WTC11 (cell line): ENCODE measurements at regions not wholly inside any gene's neighbourhood (a gene's known extent, or its start where the extent isn't known, plus 50 kb on each side); places are given as distances from the start of the nearest gene placed in this dataset.

Experiments used
- ATAC-seq: fragments of 200-7000 bp; cut with Tn5 transposase; 2 replicates; pipeline ENCODE4 v1.10.0; 2021; ENCODE audit warnings: mild to moderate bottlenecking, moderate library complexity
- CTCF ChIA-PET: fragments of 300-600 bp; sonication (Branson Sonifier 250); formaldehyde crosslinking; loops from one replicate; lab custom pipeline; 2021; ENCODE audit warnings: antibody characterized with exemption; lab: Charles Lee
- POLR2A ChIA-PET: fragments of 350-600 bp; sonication (Branson Sonifier 250); formaldehyde crosslinking; loops from one replicate; lab custom pipeline; 2021; ENCODE audit warnings: antibody characterized with exemption; lab: Charles Lee
- DNase-seq: peaks from one replicate; pipeline ENCODE4 v3.0.0; 2021; ENCODE audit warnings: low spot score
- H3K27ac Mint-ChIP-seq: 2 replicates; pipeline ENCODE4 v1.8.0; 2021; ENCODE audit warnings: mixed read lengths
- H3K27me3 Mint-ChIP-seq: 2 replicates; pipeline ENCODE4 v1.8.0; 2021; ENCODE audit warnings: low read depth, mild to moderate bottlenecking, moderate library complexity, mixed read lengths
- H3K36me3 Mint-ChIP-seq: 2 replicates; pipeline ENCODE4 v1.8.0; 2021; ENCODE audit warnings: mixed read lengths
- H3K4me1 Mint-ChIP-seq: 2 replicates; pipeline ENCODE4 v1.8.0; 2022; ENCODE audit warnings: mixed read lengths
- H3K4me3 Mint-ChIP-seq: 2 replicates; pipeline ENCODE4 v1.8.0; 2021; ENCODE audit warnings: mild to moderate bottlenecking, moderate library complexity, mixed read lengths
- H3K9me3 Mint-ChIP-seq: 2 replicates; pipeline ENCODE4 v1.8.0; 2021; ENCODE audit warnings: mixed read lengths
- ATF1 ChIP-seq: sonication (generic); formaldehyde crosslinking; IDR thresholded peaks from 2 replicates; pipeline ENCODE4 v1.8.1; 2023; ENCODE audit warnings: mild to moderate bottlenecking, moderate library complexity, missing genetic modification reagents
- CREM ChIP-seq: sonication (generic); formaldehyde crosslinking; IDR thresholded peaks from 2 replicates; pipeline ENCODE4 v1.8.1; 2022; ENCODE audit warnings: mild to moderate bottlenecking, missing genetic modification reagents, moderate library complexity
- CTCF ChIP-seq: fragments of 200-600 bp; IDR thresholded peaks from 2 replicates; pipeline ENCODE4 v1.8.0; 2022; ENCODE audit warnings: antibody characterized with exemption
- FOXJ3 ChIP-seq: sonication (generic); formaldehyde crosslinking; IDR thresholded peaks from 2 replicates; pipeline ENCODE4 v1.9.0; 2021; ENCODE audit warnings: missing genetic modification reagents, mild to moderate bottlenecking, borderline replicate concordance
- GABPB1 ChIP-seq: sonication (generic); formaldehyde crosslinking; IDR thresholded peaks from 2 replicates; pipeline ENCODE4 v1.8.1; 2023; ENCODE audit warnings: mild to moderate bottlenecking, missing genetic modification reagents
- GTF2I ChIP-seq: fragments of 250-450 bp; sonication (Bioruptor Pico); conservative IDR thresholded peaks from 2 replicates; pipeline ENCODE4 v1.4.0; 2021; ENCODE audit warnings: mild to moderate bottlenecking
- MXD4 ChIP-seq: fragments of 250-450 bp; sonication (Bioruptor Pico); IDR thresholded peaks from 2 replicates; pipeline ENCODE4 v1.8.0; 2021; ENCODE audit warnings: mild to moderate bottlenecking, moderate library complexity, borderline replicate concordance
- NR3C1 ChIP-seq: sonication (generic); formaldehyde crosslinking; conservative IDR thresholded peaks from 2 replicates; pipeline ENCODE4 v1.8.1; 2023; ENCODE audit warnings: low read depth, mild to moderate bottlenecking, missing genetic modification reagents
- OVOL2 ChIP-seq: fragments of 250-450 bp; sonication (Bioruptor Pico); IDR thresholded peaks from 2 replicates; pipeline ENCODE4 v1.9.0; 2021; ENCODE audit warnings: mild to moderate bottlenecking, borderline replicate concordance
- RELA ChIP-seq: sonication (generic); formaldehyde crosslinking; IDR thresholded peaks from 2 replicates; pipeline ENCODE4 v1.8.1; 2022; ENCODE audit warnings: missing genetic modification reagents, mild to moderate bottlenecking, borderline replicate concordance
- SOX15 ChIP-seq: fragments of 250-450 bp; sonication (Bioruptor Pico); IDR thresholded peaks from 2 replicates; pipeline ENCODE4 v1.9.0; 2021; ENCODE audit warnings: mild to moderate bottlenecking
- TEAD4 ChIP-seq: sonication (generic); formaldehyde crosslinking; IDR thresholded peaks from 2 replicates; pipeline ENCODE4 v1.8.0; 2022; ENCODE audit warnings: mild to moderate bottlenecking, missing genetic modification reagents
- ZNF532 ChIP-seq: fragments of 250-450 bp; sonication (Bioruptor Pico); IDR thresholded peaks from 2 replicates; pipeline ENCODE4 v1.9.0; 2021; ENCODE audit warnings: mild to moderate bottlenecking, borderline replicate concordance
- TF ChIP-seq, protein P1 (sequence below): fragments of 250-450 bp; sonication (Bioruptor Pico); IDR thresholded peaks from 2 replicates; pipeline ENCODE4 v2.1.2; 2022; ENCODE audit warnings: mild to moderate bottlenecking, moderate library complexity
- TF ChIP-seq, protein P2 (sequence below): sonication (generic); formaldehyde crosslinking; IDR thresholded peaks from 2 replicates; pipeline ENCODE4 v1.8.0; 2022; ENCODE audit warnings: mild to moderate bottlenecking, missing genetic modification reagents
- TF ChIP-seq, protein P3 (sequence below): sonication (generic); formaldehyde crosslinking; IDR thresholded peaks from 2 replicates; pipeline ENCODE4 v1.8.0; 2022; ENCODE audit warnings: mild to moderate bottlenecking, missing genetic modification reagents
- TF ChIP-seq, protein P4 (sequence below): sonication (generic); formaldehyde crosslinking; conservative IDR thresholded peaks from 2 replicates; pipeline ENCODE4 v1.8.1; 2022; ENCODE audit warnings: mild to moderate bottlenecking, missing genetic modification reagents
- TF ChIP-seq, protein P5 (sequence below): fragments of 250-450 bp; sonication (Bioruptor Pico); IDR thresholded peaks from 2 replicates; pipeline ENCODE4 v1.8.0; 2021; ENCODE audit warnings: mild to moderate bottlenecking
- TF ChIP-seq, protein P6 (sequence below): sonication (generic); formaldehyde crosslinking; IDR thresholded peaks from 2 replicates; pipeline ENCODE4 v1.8.1; 2023; ENCODE audit warnings: mild to moderate bottlenecking, missing genetic modification reagents

DNA sequence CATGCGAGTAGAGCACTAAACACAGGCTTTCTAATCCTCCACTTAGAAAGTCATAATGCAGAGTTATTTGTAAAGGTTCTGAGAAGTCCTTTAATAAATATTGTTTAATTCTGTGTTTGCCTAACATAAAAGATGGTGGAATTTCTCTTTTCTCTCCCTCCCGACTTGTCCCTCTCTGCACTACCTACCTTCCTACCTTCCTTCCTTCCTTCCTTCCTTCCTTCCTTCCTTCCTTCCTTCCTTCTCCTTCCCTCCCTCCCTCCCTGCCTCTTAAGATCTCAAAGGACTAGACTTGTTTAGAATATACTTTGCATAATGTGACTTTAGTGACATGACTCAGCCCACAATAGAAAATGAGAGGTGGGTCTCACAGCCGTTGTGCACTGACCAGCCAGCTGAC lies 156.3 kb upstream of the TAPT1 start (continued):
- TF ChIP-seq ZNF532, result no peak
- TF ChIP-seq, protein P1, sequence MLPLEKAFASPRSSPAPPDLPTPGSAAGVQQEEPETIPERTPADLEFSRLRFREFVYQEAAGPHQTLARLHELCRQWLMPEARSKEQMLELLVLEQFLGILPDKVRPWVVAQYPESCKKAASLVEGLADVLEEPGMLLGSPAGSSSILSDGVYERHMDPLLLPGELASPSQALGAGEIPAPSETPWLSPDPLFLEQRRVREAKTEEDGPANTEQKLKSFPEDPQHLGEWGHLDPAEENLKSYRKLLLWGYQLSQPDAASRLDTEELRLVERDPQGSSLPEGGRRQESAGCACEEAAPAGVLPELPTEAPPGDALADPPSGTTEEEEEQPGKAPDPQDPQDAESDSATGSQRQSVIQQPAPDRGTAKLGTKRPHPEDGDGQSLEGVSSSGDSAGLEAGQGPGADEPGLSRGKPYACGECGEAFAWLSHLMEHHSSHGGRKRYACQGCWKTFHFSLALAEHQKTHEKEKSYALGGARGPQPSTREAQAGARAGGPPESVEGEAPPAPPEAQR (CRISPR knock-in tag), result no peak
- TF ChIP-seq, protein P2, sequence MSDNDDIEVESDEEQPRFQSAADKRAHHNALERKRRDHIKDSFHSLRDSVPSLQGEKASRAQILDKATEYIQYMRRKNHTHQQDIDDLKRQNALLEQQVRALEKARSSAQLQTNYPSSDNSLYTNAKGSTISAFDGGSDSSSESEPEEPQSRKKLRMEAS (CRISPR knock-in tag), result no peak
- TF ChIP-seq, protein P3, sequence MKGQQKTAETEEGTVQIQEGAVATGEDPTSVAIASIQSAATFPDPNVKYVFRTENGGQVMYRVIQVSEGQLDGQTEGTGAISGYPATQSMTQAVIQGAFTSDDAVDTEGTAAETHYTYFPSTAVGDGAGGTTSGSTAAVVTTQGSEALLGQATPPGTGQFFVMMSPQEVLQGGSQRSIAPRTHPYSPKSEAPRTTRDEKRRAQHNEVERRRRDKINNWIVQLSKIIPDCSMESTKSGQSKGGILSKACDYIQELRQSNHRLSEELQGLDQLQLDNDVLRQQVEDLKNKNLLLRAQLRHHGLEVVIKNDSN, result no peak

DNA sequence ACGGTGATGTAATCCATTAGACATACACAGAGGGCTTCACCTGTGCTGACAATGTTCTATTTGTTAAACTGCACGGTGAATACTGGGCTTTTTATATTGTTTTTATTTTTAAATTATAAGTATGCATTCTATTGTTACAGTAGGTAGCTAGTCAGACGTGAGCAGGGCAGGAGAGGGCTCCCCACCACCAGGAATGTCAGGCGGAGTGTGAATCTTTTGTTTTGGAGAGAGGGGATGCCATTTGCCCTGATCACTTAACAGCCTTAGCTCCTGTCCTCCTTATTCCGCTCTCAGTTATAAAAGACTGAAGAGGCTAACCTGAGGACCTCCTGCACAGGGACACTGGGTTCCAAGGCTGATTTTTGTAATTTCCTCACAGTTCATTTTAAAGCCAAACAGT lies 151.6 kb upstream of the TAPT1 start:
- H3K36me3 Mint-ChIP-seq, result no peaks in the 10 kb centered on the region
- no peak overlapping the region for H3K4me3 Mint-ChIP-seq
- ChIA-PET POLR2A (no interaction called here), CTCF (interaction anchor here (1.1 to 1.4 kb wide), 3 partner anchors 62 to 84 kb away, joined by 3 to 5 read pairs (median 3); no protein-coding TSS in a partner anchor)
- H3K9me3 Mint-ChIP-seq, result no peaks in the 10 kb centered on the region
- ATAC-seq (peak; percentile 95), DNase-seq (peak; percentile 34)
- no peak overlapping the region for H3K27ac Mint-ChIP-seq
- H3K27me3 Mint-ChIP-seq, result peaks cover 4% of the 10 kb centered on the region; the same call in 1 of the 2 replicates
- peaks cover 6% of the 10 kb centered on the region for H3K4me1 Mint-ChIP-seq
- TF ChIP-seq, protein P3, result no peak
- no peak for TF ChIP-seq ATF1 (CRISPR knock-in tag)
- TF ChIP-seq, protein P4, sequence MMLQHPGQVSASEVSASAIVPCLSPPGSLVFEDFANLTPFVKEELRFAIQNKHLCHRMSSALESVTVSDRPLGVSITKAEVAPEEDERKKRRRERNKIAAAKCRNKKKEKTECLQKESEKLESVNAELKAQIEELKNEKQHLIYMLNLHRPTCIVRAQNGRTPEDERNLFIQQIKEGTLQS (CRISPR knock-in tag), result no peak
- no peak for TF ChIP-seq CREM
- no peak for TF ChIP-seq GTF2I (CRISPR knock-in tag)
- TF ChIP-seq, protein P1 (CRISPR knock-in tag), result no peak
- TF ChIP-seq, protein P5, sequence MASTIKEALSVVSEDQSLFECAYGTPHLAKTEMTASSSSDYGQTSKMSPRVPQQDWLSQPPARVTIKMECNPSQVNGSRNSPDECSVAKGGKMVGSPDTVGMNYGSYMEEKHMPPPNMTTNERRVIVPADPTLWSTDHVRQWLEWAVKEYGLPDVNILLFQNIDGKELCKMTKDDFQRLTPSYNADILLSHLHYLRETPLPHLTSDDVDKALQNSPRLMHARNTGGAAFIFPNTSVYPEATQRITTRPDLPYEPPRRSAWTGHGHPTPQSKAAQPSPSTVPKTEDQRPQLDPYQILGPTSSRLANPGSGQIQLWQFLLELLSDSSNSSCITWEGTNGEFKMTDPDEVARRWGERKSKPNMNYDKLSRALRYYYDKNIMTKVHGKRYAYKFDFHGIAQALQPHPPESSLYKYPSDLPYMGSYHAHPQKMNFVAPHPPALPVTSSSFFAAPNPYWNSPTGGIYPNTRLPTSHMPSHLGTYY (CRISPR knock-in tag), result no peak
- TF ChIP-seq, protein P6, sequence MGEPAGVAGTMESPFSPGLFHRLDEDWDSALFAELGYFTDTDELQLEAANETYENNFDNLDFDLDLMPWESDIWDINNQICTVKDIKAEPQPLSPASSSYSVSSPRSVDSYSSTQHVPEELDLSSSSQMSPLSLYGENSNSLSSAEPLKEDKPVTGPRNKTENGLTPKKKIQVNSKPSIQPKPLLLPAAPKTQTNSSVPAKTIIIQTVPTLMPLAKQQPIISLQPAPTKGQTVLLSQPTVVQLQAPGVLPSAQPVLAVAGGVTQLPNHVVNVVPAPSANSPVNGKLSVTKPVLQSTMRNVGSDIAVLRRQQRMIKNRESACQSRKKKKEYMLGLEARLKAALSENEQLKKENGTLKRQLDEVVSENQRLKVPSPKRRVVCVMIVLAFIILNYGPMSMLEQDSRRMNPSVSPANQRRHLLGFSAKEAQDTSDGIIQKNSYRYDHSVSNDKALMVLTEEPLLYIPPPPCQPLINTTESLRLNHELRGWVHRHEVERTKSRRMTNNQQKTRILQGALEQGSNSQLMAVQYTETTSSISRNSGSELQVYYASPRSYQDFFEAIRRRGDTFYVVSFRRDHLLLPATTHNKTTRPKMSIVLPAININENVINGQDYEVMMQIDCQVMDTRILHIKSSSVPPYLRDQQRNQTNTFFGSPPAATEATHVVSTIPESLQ, result no peak
- no peak for TF ChIP-seq FOXJ3
- TF ChIP-seq TEAD4 (CRISPR knock-in tag), result no peak
- TF ChIP-seq OVOL2 (CRISPR knock-in tag), result no peak
- TF ChIP-seq CTCF, result no peak
- TF ChIP-seq SOX15, result no peak
- no peak for TF ChIP-seq RELA (CRISPR knock-in tag)
- TF ChIP-seq NR3C1 (CRISPR knock-in tag), result no peak
- TF ChIP-seq MXD4 (CRISPR knock-in tag), result no peak
- TF ChIP-seq GABPB1 (CRISPR knock-in tag), result no peak
